T-helper 1 cell (primary cell): ENCODE measurements at regions not wholly inside any gene's neighbourhood (a gene's known extent, or its start where the extent isn't known, plus 50 kb on each side); places are given as distances from the start of the nearest gene placed in this dataset.
"Not testable (repeated sequence)": the region's sequence is repeated elsewhere in the genome, so short reads cannot be mapped to it uniquely, and the experiment has no call there.

Experiments
- DNase-seq, 5 donors: peaks; one replicate each; pipeline ENCODE4 v3.0.0-alpha.2; 2012 to 2020

GRCh38 chr7:109834851-109835250 is 1256.1 kb upstream of the LRRN3 start:
- no peak for DNase-seq

- no peak for DNase-seq
Observed at GRCh38 chr7:109835577-109835976, 1255.3 kb upstream of the LRRN3 start.

- DNase-seq, result no peak
Observed at GRCh38 chr7:109836016-109836415, 1254.9 kb upstream of the LRRN3 start.

GRCh38 chr7:109842386-109842785 is 1248.5 kb upstream of the LRRN3 start:
- no peak for DNase-seq

GRCh38 chr7:109844362-109844761 is 1246.6 kb upstream of the LRRN3 start:
- DNase-seq, result no peak

GRCh38 chr7:109864230-109864629 is 1226.7 kb upstream of the LRRN3 start:
- DNase-seq, result no peak

GRCh38 chr7:109868215-109868860 is 1222.6 kb upstream of the LRRN3 start:
- DNase-seq, result no peak

- no peak for DNase-seq
Observed at GRCh38 chr7:109873296-109873695, 1217.6 kb upstream of the LRRN3 start.

GRCh38 chr7:109879287-109879828 is 1211.6 kb upstream of the LRRN3 start:
- DNase-seq, result no peak

GRCh38 chr7:109890622-109891021 is 1200.3 kb upstream of the LRRN3 start:
- DNase-seq, result no peak

- DNase-seq, result no peak
Observed at GRCh38 chr7:109893231-109893630, 1197.7 kb upstream of the LRRN3 start.

- no peak for DNase-seq
Observed at GRCh38 chr7:109895536-109895935, 1195.4 kb upstream of the LRRN3 start.

GRCh38 chr7:109901926-109902325 is 1189.0 kb upstream of the LRRN3 start:
- DNase-seq, result no peak

GRCh38 chr7:109905368-109906065 is 1185.4 kb upstream of the LRRN3 start:
- not testable (repeated sequence) for DNase-seq

- no peak for DNase-seq
Observed at GRCh38 chr7:109915670-109916069, 1175.3 kb upstream of the LRRN3 start.

GRCh38 chr7:109926738-109927137 is 1164.2 kb upstream of the LRRN3 start:
- no peak for DNase-seq

- no peak for DNase-seq
Observed at GRCh38 chr7:109930049-109930448, 1160.9 kb upstream of the LRRN3 start.

- no peak for DNase-seq
Observed at GRCh38 chr7:109939207-109939606, 1151.7 kb upstream of the LRRN3 start.

- no peak for DNase-seq
Observed at GRCh38 chr7:109945820-109946518, 1145.0 kb upstream of the LRRN3 start.

GRCh38 chr7:109950256-109950655 is 1140.7 kb upstream of the LRRN3 start:
- DNase-seq, result no peak

GRCh38 chr7:109950821-109951564 is 1139.9 kb upstream of the LRRN3 start:
- no peak for DNase-seq

GRCh38 chr7:109951565-109951928 is 1139.4 kb upstream of the LRRN3 start:
- DNase-seq, result no peak

GRCh38 chr7:109955986-109956385 is 1134.9 kb upstream of the LRRN3 start:
- no peak for DNase-seq
